GM21786 (cell line): ENCODE measurements at regions not wholly inside any gene's neighbourhood (a gene's known extent, or its start where the extent isn't known, plus 50 kb on each side); places are given as distances from the start of the nearest gene placed in this dataset.

Experiments
- ATAC-seq: cut with Tn5 transposase; IDR thresholded peaks from one replicate; pipeline ENCODE4 v1.9.1; 2021; ENCODE audit not compliant: unreplicated experiment

DNA sequence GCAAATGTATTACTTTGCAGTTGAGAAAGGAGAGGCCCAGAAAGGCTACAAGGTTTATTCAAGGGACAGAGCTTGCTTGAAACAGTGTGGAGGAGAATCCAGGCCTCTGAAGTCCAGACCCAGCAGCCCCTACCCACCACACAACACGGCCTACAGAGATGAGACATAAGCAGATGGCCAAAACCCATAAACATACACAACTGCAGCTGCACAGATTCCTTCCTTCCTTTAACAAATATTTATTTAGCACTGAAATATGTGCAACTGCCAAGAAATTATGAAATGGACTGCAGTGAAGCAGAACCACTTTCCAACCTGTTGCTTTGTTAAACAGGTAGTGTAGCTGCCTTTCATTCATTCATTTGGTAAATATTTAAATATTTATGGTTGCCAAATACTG lies 122.3 kb downstream of the SPATA19 start:
- ATAC-seq, result no peak

DNA sequence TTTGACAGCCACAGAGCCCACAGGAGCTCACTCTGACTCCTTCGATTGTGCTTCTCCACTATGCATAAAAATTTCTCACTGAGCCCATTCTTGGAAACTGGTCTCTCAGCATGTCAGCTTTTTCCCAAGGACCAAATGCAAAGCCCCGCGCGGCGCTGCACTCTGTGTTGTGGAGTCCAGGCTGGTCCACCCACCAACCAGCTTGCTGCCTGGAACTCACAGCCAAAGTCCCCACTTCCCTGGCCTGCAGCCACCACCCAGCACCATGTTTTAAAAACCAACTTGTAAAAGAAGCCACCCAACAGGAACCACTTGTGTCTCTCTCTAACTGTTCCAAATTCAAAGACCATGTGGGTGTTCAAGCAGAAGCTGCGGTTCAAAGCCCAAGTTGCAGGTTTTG lies 124.4 kb downstream of the SPATA19 start:
- no peak for ATAC-seq

DNA sequence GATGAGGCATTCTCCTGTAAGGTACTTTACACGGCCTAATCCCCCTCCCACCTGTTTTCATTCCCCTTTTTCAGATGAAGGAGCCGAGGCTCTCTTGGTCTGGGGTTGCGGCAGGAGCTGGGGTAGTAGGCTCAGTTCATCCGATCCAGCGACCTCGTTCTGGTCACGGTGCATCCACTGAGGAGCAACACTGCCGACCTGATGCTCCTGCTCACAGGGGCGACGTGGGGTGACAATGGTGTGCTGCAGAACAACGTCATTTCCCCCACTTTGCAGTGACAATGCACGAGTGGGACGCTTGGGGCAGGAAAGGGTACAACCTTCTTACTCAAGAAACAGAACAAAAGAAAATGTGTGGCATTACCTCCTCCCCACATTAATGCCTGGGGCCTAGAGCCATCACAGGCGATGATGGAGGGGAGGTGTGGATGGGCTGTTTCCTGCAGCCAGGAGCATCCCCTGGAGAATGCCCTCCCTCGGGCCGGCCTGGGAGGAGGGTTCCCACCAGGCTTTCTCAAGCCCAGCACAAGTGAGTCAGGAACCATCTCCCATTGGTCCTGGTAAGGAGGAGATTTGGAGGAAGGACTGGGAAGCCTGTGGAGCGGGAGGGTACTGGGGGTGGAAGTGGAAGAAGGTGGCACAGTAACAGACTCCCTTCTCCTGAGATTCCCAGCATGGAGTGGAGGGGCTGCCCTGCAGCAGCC lies 125.6 kb downstream of the SPATA19 start:
- no peak for ATAC-seq

DNA sequence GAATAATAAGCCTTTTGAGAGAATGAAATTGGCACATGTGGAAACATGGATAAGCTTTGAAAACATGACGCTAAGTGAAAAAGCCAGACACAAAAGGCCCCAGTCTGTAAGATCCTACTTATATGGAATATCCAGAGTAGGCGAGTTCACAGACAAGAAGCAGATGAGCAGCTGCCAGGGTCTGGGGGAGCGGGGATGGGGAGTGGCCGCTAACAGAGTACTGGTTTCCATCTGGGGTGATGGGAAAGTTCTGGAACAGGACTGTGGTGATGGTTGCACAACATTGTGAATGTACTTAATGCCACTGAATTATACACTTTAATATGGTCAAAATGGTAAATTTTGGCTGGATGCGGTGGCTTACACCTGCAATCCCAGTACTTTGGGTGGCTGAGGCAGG lies 126.5 kb downstream of the SPATA19 start:
- no peak for ATAC-seq

DNA sequence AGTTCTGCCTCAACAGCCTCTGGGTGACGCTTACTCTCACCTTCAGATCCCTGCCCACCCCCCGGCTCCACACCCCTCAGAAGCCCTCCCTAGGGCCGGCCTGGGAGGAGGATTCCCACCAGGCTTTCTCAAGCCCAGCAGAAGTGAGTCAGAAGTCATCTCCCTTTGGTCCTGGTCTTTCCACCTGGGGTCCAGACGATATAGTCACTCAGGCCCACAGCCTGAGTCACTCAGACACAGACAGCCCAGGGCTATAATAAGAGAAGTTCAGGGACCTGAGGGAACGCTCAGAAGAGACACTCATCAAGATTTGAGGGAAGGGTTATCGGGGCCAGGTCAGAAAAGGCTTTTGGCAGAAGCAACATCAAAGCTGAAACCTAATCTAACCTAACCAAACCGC lies 127.1 kb downstream of the SPATA19 start:
- ATAC-seq, result no peak

DNA sequence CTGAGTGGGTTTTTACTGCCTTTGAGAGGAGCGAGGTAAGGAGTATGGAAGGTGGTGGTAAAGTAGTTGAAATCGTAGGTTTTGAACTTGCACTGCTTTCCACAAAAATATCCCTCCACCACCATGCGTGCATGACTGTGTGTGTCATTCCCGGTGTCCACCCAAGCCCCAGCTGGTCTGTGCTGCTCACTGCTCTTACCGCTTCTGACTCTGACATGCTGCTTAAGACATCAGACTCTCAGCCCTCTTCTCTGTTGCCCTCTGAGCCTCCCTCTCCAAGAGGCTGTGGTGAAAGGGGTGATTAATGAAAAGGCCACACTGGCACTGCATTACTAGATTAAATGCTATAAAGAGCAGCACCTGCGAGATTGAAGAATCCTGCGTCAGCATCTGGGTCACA lies 128.7 kb downstream of the SPATA19 start:
- ATAC-seq, result no peak

DNA sequence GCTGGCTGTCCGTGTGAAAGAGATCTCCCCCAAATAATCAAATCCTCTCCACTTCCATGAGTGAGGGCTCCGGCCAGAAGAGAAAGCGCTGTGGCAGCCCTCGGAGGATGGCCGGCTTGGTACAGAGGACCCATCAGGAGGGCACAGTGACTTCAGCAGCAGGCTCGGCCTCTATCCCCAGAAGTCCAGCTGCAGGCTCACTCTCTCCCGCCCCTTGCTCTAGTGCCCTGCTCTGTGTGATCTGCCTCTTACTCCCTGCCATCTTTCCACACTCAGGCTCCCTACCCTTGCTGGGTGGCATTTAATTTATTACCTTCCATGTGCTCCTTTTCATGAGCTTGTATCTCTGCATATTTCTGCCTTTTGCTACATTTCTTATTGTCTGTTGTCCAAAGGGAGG lies 129.7 kb downstream of the SPATA19 start:
- ATAC-seq, result no peak

DNA sequence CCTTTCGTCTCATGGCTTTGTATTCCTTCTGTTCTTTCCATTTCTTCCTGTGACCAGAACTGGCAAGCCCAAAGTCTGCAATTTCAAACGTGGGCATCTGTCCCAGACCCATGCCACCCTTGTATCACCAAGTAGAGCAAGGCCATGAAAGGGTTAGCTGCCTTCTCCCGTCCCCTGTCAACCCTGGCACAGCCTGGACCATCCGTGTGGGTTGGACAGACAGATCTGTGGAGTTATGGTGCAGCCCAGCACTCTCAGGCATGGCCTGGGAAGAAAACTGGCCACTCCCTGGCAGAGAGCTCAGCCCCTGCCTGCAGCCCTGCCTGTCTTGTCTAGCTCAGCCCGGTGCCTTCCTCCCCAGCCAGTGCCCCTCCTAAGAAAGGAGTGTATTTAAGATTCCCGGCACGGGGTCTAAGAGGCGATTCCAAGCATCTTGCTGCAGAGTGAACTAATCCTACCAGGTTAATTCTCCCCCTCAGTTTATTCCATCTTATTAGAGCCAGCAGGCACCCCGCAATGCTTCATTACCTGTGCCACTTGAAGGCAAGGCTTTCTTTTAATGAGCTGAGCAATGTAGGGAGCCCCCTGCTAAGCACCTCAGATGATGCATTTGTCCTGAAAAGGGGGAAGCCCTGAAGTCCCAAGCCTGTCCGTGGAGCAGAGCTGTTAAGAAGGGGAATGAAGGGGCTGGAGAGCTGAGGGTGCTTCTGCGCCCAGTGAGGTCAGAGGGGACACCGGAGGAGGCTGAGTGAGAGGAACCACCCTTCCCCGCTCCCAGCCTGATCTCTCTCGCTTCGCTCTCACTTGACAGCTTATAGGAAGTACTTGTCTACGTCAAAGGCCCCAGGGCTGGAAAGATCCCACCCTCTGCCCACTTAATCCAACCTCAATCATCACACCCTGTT lies 130.6 kb downstream of the SPATA19 start:
- no peak for ATAC-seq

DNA sequence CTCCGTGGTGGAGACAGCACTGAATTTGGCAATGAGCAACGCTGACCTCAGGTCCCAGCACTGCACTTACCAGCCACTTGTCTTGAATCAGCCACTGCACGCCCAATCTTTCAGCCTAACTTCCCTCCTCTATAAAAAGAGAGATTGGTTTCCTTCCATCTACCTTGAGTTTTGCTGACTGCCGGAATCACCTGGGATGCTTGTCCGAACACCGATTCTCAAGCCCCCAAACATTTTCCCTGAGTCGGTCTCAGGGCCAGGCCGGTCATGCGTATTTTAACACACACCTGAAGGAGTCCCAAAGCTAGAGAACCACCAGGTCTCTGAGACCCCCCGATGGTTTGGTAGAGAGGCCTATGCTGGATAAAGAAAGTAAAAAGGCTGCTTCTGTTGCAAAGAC lies 131.5 kb downstream of the SPATA19 start:
- ATAC-seq, result no peak

DNA sequence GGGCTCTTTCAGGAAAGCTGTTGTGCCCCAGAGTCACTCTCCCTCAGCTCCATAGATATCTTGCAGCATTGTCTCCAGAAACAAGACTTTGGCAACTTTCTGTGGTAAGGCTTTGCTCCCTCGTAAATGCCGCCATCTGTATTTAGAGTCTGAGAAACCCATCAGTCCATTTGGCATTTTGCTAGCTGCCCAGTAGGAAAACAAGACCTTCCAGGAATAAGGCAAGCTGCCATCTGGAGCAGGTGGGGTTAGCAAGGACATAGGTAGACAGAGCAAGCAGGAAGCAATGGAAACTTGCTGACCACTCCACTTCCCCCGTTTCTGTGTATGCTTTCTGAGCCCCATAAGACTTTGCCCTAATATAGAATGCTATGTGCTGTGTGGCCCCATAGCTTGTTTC lies 131.9 kb downstream of the SPATA19 start:
- no peak for ATAC-seq

DNA sequence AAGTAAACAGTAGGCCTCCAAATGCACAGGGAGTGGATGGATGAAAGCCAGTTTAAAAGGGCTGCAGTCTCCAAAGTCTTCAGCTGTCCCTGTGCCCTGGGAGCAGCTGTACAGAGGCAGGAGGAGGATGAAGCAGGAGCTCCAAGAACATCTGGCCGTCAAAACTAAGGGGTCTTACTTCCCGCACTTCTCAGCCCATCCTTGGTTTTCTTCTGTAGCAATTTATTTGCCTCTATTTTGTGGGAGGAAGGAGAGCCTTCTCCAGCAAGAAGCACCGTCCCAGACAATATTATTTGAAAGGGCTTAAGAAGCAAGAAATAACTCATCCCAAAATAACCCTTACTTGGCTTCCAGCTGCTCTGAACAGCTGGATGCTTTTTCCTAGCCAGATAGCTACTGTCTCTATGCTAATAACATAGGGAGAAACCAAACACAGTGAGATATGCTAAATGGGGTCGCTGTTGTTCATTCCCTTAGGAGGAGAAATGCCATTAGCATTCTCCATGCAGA lies 133.2 kb downstream of the SPATA19 start:
- no peak for ATAC-seq

DNA sequence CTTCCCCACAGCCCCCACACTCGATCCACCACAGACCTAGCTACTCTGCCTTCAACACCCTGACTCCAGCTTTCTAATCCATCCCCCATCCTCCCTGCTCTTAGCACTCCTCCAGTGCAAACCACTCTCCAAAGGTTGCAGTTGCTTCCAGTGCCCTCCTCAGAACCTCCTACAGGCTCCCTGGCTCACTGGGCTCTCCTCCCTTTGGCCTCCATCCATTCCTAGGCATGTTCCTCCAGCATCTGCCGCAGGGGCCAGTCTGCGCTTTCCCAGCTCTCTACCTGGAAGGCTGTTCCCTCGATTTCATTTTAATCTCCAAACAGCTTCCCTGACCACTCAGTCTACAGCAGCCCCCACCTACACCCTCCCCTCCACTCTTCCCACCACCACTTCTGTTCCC lies 133.8 kb downstream of the SPATA19 start:
- ATAC-seq, result no peak

DNA sequence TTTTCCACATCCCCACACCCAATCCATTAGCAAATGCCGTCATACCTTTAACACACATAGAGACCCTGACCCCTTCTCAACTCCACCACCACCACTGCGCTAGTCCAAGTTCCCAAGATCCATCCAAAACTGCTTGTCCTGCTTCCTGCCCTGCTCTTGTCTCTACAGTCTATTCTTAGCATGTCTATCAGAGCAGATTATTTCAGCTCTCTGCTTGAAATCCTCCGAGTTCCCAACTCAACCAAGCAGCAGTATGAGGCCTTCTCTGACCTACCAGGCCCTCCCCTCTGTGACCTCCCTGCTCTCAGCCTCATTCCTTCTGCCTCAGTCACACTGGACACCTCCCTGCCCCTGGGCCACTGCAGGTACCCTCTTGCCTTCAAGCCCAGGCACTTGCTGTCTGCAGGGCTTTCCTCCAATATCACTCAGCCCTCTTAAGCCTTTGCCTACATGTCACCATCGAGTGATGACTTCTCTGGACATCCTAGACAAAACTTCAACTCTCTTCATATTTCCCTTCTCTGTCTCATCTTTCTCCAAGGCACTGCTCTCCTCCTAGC lies 134.6 kb downstream of the SPATA19 start:
- no peak for ATAC-seq

DNA sequence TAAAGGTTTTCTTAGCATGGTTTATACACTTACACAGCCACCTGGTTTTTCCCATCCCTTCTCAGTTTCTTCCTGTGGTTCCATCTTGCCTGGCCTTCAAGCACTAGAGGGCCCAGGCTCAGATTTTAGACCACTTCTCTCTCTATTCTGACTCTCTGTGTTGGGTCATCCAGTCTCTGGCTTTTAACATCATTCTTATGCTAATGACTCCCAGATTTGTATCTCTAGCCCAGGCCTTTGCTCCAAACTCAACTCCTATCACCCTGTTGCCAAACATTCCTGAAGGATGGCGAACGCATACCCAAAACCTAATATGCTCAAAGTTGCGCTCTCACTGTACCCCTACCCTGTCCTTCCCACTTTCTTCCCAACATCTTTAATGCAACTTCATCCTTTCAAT lies 135.1 kb downstream of the SPATA19 start:
- ATAC-seq, result no peak

DNA sequence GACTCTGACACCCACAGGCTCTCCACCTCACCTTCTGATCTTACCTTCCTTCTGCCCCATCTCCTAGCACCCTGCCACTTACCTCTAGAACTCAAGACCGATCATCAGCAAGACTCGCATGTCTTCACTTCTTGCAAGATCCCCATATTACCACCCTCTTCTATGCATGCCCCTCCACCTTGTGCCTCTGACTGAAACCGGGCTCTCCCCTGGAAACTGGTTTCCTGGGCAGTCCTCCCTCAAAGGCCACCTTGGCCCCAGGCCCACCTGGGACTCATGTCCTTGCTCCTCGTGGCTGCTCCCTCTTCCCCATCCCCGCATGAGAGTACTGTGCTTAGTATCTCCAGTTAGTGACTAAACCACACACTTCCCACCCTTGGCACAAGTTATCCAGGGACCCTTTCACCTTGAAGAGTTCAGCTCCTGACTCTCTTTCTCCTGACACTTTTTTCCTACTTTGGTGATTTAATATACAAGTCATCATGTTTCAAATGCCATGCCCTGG lies 136.7 kb downstream of the SPATA19 start:
- ATAC-seq, result no peak

DNA sequence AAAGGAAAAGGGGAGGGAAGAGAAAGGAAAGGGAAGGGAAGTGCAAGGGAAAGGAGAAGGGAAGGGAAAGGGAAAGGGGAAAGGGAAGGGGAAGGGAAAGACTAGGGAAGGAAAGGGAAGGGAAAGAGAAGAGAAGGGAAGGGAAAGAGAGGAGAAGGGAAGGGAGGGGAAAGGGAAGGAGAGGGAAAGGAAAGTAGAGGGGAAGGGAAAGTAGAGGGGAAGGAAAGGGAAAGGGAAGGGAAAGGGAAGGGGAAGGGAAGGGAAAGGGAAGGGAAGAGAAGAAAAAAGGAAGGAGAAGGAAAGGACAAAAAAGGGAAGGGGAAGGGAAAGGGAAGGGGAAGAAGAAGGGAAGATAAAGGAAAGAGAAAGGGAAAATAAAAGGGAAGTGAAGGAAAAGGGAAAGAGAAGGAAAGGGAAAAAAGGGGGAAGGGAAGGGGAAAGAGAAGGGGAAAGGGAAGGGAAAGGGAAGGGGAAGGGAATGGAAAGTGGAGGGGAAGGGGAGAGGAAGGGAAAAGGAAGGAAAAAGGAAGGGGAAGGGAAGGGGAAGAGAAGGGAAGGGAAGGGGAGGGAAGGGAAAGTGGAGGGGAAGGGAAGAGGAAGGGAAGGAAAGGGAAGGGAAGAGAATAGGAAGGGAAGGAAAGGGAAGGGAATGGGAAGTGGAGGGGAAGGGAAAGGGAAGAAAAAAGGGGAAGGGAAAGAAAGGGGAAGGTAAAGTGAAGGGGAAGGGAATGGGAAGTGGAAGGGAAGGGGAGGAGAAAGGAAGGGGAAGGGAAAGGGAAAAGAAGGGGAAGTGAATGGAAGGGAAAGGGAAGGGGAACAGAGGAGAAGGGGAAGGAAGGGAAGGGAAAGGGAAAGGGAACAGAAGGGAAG lies 138.2 kb downstream of the SPATA19 start:
- ATAC-seq, result no peak

DNA sequence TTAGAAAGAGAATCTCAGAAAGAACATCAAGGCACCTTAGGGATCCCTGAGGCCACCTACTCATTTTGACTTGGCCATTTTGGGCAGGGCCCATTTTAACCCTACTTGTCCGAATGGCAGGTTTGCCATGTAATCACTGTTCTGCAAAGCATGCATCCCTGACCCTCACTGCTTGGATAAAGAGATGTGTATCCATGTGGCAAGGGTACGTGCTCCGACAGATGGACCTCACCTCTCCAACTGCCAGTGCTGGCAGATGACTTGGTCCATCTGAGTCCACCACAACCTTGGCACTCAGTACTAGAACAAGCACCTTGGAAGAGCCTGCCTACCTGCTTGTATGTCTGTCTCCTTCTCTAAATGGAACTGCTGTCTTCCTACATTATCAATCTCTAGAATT lies 139.4 kb downstream of the SPATA19 start:
- no peak for ATAC-seq

DNA sequence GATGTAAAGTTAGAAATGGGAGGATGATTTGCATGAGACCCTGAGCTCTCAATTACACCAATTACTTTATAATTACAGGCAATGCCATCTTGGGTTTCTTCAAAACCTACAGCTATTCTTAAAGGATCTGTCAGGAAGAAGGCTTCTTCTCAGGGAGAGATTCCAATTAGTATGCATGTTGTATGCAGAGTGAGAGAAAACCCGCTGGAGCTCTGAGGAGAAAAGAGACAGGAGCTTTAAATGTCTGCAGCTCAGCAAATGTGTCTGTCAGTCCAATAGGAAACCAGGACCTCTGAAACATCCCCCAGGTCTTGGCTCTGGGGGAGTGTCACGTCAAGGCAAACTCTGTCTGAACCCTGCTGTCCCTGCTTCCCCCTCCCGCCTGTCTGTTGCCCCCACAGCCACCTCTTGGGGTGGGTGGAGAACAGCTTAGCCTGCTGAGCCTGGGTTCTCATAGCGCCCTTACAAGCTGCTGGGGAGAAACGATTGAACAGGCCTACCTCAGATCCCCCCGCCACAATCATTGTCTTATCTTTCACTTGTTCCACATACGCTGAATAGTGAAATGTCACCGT lies 140.2 kb downstream of the SPATA19 start:
- no peak for ATAC-seq

DNA sequence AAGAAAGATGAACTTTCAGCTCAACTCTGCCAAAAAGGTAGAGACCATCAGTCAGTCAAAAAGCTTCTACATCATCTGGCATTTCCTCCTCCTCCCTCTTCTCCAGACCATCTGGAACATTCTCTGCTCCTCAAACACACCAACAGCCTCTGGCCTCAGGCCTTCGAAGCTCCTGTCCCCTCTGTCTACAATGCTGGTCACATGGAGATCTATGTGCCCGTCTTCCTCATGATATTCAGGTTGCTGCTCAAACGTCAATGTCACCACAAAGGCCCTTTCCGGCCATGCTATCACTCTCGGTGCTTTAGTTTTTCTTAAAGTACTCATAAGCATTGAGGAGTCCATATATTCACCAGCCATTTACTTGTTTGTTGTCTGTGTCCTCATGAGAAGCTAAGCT lies 146.2 kb downstream of the SPATA19 start:
- ATAC-seq, result no peak

DNA sequence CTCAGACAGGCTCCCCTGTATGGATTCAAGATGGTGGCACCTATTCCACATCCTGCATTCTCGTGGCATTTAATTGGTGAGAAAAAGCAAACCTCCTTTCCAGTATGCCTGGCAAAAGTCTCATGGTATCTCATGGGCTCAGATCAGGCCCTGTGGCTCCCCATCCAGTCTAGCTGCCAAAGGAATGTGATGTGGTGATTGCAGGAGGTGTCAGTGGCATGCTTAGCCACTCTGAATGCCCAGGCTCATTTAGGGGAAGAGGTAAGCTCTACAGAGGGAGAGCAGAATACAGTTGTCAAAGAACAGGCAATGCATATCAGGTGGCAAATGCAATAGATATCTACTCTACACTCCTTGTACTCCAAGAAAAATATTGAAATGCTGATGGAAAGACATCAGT lies 146.7 kb downstream of the SPATA19 start:
- ATAC-seq, result no peak
